PC-3 (cell line): ENCODE measurements at regions not wholly inside any gene's neighbourhood (a gene's known extent, or its start where the extent isn't known, plus 50 kb on each side); places are given as distances from the start of the nearest gene placed in this dataset.
"Not testable (repeated sequence)": the region's sequence is repeated elsewhere in the genome, so short reads cannot be mapped to it uniquely, and the experiment has no call there.

Experiments
- CTCF ChIP-seq: fragments of 300-600 bp; sonication (generic); conservative IDR thresholded peaks from 2 replicates; pipeline ENCODE4 v1.5.1; 2017; ENCODE audit warnings: antibody characterized with exemption, low read depth, mild to moderate bottlenecking, low read length
- EZH2 ChIP-seq: fragments of 300-600 bp; sonication (generic); IDR thresholded peaks from one replicate; pipeline ENCODE4 v1.6.1; 2017; ENCODE audit warnings: antibody characterized with exemption, mild to moderate bottlenecking, low read length; ENCODE audit not compliant: unreplicated experiment
- EZH2phosphoT487 ChIP-seq: fragments of 300-600 bp; sonication (generic); IDR thresholded peaks from 2 replicates; pipeline ENCODE4 v1.6.1; 2018; ENCODE audit warnings: mild to moderate bottlenecking, antibody characterized with exemption, low read length, borderline replicate concordance

GRCh38 chrX:144127570-144128169 is 243.8 kb downstream of the UBE2NL start:
- not testable (repeated sequence) for TF ChIP-seq EZH2, CTCF, EZH2phosphoT487
